ENCODE measurements at regions not wholly inside any gene's neighbourhood (a gene's known extent, or its start where the extent isn't known, plus 50 kb on each side); places are given as distances from the start of the nearest gene placed in this dataset.

- DNase-seq: no peak
- Histone ChIP-seq H3K36me3 (ENCODE audit: control insufficient read depth in 4 of 4, insufficient read depth in 4 of 4, low read length in 4 of 4) (no peaks in the 10 kb centered on the region), H3K27me3 (ENCODE audit: control insufficient read depth in 3 of 3, insufficient read depth in 3 of 3, low read length in 2 of 3) (no peaks in the 10 kb centered on the region), H3K9me3 (ENCODE audit: control insufficient read depth in 4 of 4, insufficient read depth in 3 of 4, low read length in 3 of 4) (peaks cover 0 to 18% (median 7%) of the 10 kb centered on the region in 4 donors), H3K9ac (ENCODE audit: insufficient read depth in 1 of 2, low read length in 2 of 2) (no peak overlapping the region), H3K4me1 (ENCODE audit: control insufficient read depth in 5 of 5, insufficient read depth in 5 of 5, low read length in 5 of 5) (peaks cover 0 to 6% (median 0%) of the 10 kb centered on the region in 5 donors), H3K4me3 (peak overlapping the region; percentile 75), H3K27ac (ENCODE audit: low read depth in 1 of 2, low read length in 1 of 2) (peak overlapping the region in 1 of 2 donors; percentile 87)
- TF ChIP-seq CTCF (IDR thresholded peaks at IDR 0.05; ENCODE audit: control extremely low read depth, extremely low read depth): no peak
- ATAC-seq (ENCODE audit: insufficient read depth, low FRiP score): no peak
- 82 to 87% methylated on average over 5 of the region's 5 CpGs for WGBS, 2 donors
Measured at GRCh38 chr7:63927261-63927660, 71.4 kb upstream of the ZNF722 start.

- WGBS, 2 donors: 51 to 61% methylated on average over 55 to 56 of the region's 56 CpGs
- Histone ChIP-seq H3K9me3 (ENCODE audit: control insufficient read depth in 4 of 4, insufficient read depth in 3 of 4, low read length in 3 of 4) (peaks cover 0 to 20% (median 11%) of the 10 kb centered on the region in 4 donors), H3K4me1 (ENCODE audit: control insufficient read depth in 5 of 5, insufficient read depth in 5 of 5, low read length in 5 of 5) (peaks cover 0 to 4% (median 0%) of the 10 kb centered on the region in 5 donors), H3K36me3 (ENCODE audit: control insufficient read depth in 4 of 4, insufficient read depth in 4 of 4, low read length in 4 of 4) (no peaks in the 10 kb centered on the region), H3K27ac (ENCODE audit: low read depth in 1 of 2, low read length in 1 of 2) (no peak overlapping the region), H3K4me3 (no peak overlapping the region), H3K9ac (ENCODE audit: insufficient read depth in 1 of 2, low read length in 2 of 2) (no peak overlapping the region), H3K27me3 (ENCODE audit: control insufficient read depth in 3 of 3, insufficient read depth in 3 of 3, low read length in 2 of 3) (no peaks in the 10 kb centered on the region)
- DNase-seq: no peak
- no peak for ATAC-seq (ENCODE audit: insufficient read depth, low FRiP score)
- TF ChIP-seq CTCF (IDR thresholded peaks at IDR 0.05; ENCODE audit: control extremely low read depth, extremely low read depth): no peak
Measured at GRCh38 chr7:63931057-63931600, 67.5 kb upstream of the ZNF722 start.

- ATAC-seq (ENCODE audit: insufficient read depth, low FRiP score) (no peak), DNase-seq (no peak)
- no peak overlapping the region for H3K4me3 ChIP-seq
- H3K36me3 ChIP-seq (ENCODE audit: control insufficient read depth in 4 of 4, insufficient read depth in 4 of 4, low read length in 4 of 4): no peaks in the 10 kb centered on the region
- peaks cover 0 to 3% (median 0%) of the 10 kb centered on the region in 5 donors for H3K4me1 ChIP-seq (ENCODE audit: control insufficient read depth in 5 of 5, insufficient read depth in 5 of 5, low read length in 5 of 5)
- no peak overlapping the region for H3K27ac ChIP-seq (ENCODE audit: low read depth in 1 of 2, low read length in 1 of 2)
- no peak for TF ChIP-seq CTCF (IDR thresholded peaks at IDR 0.05; ENCODE audit: control extremely low read depth, extremely low read depth)
- H3K9me3 ChIP-seq (ENCODE audit: control insufficient read depth in 4 of 4, insufficient read depth in 3 of 4, low read length in 3 of 4): peaks cover 0 to 20% (median 11%) of the 10 kb centered on the region in 4 donors
- 94% methylated on average over 22 of the region's 22 CpGs for WGBS, 2 donors
- no peaks in the 10 kb centered on the region for H3K27me3 ChIP-seq (ENCODE audit: control insufficient read depth in 3 of 3, insufficient read depth in 3 of 3, low read length in 2 of 3)
- H3K9ac ChIP-seq (ENCODE audit: insufficient read depth in 1 of 2, low read length in 2 of 2): no peak overlapping the region
Measured at GRCh38 chr7:63931985-63932577, 66.6 kb upstream of the ZNF722 start.

Measured in lung (tissue), 11 donors.